ENCODE measurements at regions not wholly inside any gene's neighbourhood (a gene's known extent, or its start where the extent isn't known, plus 50 kb on each side); places are given as distances from the start of the nearest gene placed in this dataset.

GRCh38 chr11:93959663-93960062, 61.5 kb upstream of the HEPHL1 start:
- Histone ChIP-seq H3K27me3 (ENCODE audit: insufficient read depth, insufficient read length) (no peaks in the 10 kb centered on the region), H3K4me1 (ENCODE audit: insufficient read depth, insufficient read length) (no peaks in the 10 kb centered on the region), H3K36me3 (ENCODE audit: insufficient read depth, insufficient read length, low read length) (no peaks in the 10 kb centered on the region), H3K4me3 (ENCODE audit: insufficient read length, low read depth) (no peak overlapping the region), H3K9me3 (ENCODE audit: insufficient read depth, low read length) (no peaks in the 10 kb centered on the region), H3K9ac (ENCODE audit: insufficient read length, low read depth) (no peak overlapping the region)
- TF ChIP-seq SUZ12 (IDR thresholded peaks at IDR 0.05; ENCODE audit: extremely low read depth, insufficient read depth, insufficient read length), result no peak
- no peak for TF ChIP-seq YY1 (IDR thresholded peaks at IDR 0.05; ENCODE audit: insufficient read depth, insufficient read length)
- no peak for TF ChIP-seq ZNF274 (IDR thresholded peaks at IDR 0.05; ENCODE audit: low read depth, low read length)
- DNase-seq (ENCODE audit: low read depth, low spot score), result no peak

- Histone ChIP-seq H3K27me3 (ENCODE audit: insufficient read depth, insufficient read length) (no peaks in the 10 kb centered on the region), H3K4me1 (ENCODE audit: insufficient read depth, insufficient read length) (no peaks in the 10 kb centered on the region), H3K9me3 (ENCODE audit: insufficient read depth, low read length) (no peaks in the 10 kb centered on the region), H3K4me3 (ENCODE audit: insufficient read length, low read depth) (no peak overlapping the region), H3K9ac (ENCODE audit: insufficient read length, low read depth) (no peak overlapping the region), H3K36me3 (ENCODE audit: insufficient read depth, insufficient read length, low read length) (no peaks in the 10 kb centered on the region)
- TF ChIP-seq ZNF274 (IDR thresholded peaks at IDR 0.05; ENCODE audit: low read depth, low read length) (no peak), YY1 (IDR thresholded peaks at IDR 0.05; ENCODE audit: insufficient read depth, insufficient read length) (no peak), SUZ12 (IDR thresholded peaks at IDR 0.05; ENCODE audit: extremely low read depth, insufficient read depth, insufficient read length) (no peak)
- DNase-seq (ENCODE audit: low read depth, low spot score), result no peak
Observed at GRCh38 chr11:93963072-93963471, 58.1 kb upstream of the HEPHL1 start.

GRCh38 chr11:93967258-93967657, 53.9 kb upstream of the HEPHL1 start:
- H3K9ac ChIP-seq (ENCODE audit: insufficient read length, low read depth), result no peak overlapping the region
- TF ChIP-seq YY1 (IDR thresholded peaks at IDR 0.05; ENCODE audit: insufficient read depth, insufficient read length) (no peak), ZNF274 (IDR thresholded peaks at IDR 0.05; ENCODE audit: low read depth, low read length) (no peak), SUZ12 (IDR thresholded peaks at IDR 0.05; ENCODE audit: extremely low read depth, insufficient read depth, insufficient read length) (no peak)
- no peak for DNase-seq (ENCODE audit: low read depth, low spot score)
- no peaks in the 10 kb centered on the region for H3K9me3 ChIP-seq (ENCODE audit: insufficient read depth, low read length)
- H3K4me1 ChIP-seq (ENCODE audit: insufficient read depth, insufficient read length), result no peaks in the 10 kb centered on the region
- H3K36me3 ChIP-seq (ENCODE audit: insufficient read depth, insufficient read length, low read length), result no peaks in the 10 kb centered on the region
- no peaks in the 10 kb centered on the region for H3K27me3 ChIP-seq (ENCODE audit: insufficient read depth, insufficient read length)
- no peak overlapping the region for H3K4me3 ChIP-seq (ENCODE audit: insufficient read length, low read depth)

GRCh38 chr11:93967944-93968343, 53.2 kb upstream of the HEPHL1 start:
- Histone ChIP-seq H3K9ac (ENCODE audit: insufficient read length, low read depth) (no peak overlapping the region), H3K4me3 (ENCODE audit: insufficient read length, low read depth) (no peak overlapping the region), H3K4me1 (ENCODE audit: insufficient read depth, insufficient read length) (no peaks in the 10 kb centered on the region), H3K27me3 (ENCODE audit: insufficient read depth, insufficient read length) (no peaks in the 10 kb centered on the region), H3K9me3 (ENCODE audit: insufficient read depth, low read length) (no peaks in the 10 kb centered on the region), H3K36me3 (ENCODE audit: insufficient read depth, insufficient read length, low read length) (no peaks in the 10 kb centered on the region)
- TF ChIP-seq SUZ12 (IDR thresholded peaks at IDR 0.05; ENCODE audit: extremely low read depth, insufficient read depth, insufficient read length) (no peak), YY1 (IDR thresholded peaks at IDR 0.05; ENCODE audit: insufficient read depth, insufficient read length) (no peak), ZNF274 (IDR thresholded peaks at IDR 0.05; ENCODE audit: low read depth, low read length) (no peak)
- DNase-seq (ENCODE audit: low read depth, low spot score), result no peak

- DNase-seq (ENCODE audit: low read depth, low spot score), result no peak
- no peaks in the 10 kb centered on the region for H3K4me1 ChIP-seq (ENCODE audit: insufficient read depth, insufficient read length)
- no peaks in the 10 kb centered on the region for H3K27me3 ChIP-seq (ENCODE audit: insufficient read depth, insufficient read length)
- peaks cover 4% of the 10 kb centered on the region; the same call in 1 of the 2 replicates for H3K9me3 ChIP-seq (ENCODE audit: insufficient read depth, low read length)
- TF ChIP-seq ZNF274 (IDR thresholded peaks at IDR 0.05; ENCODE audit: low read depth, low read length) (no peak), YY1 (IDR thresholded peaks at IDR 0.05; ENCODE audit: insufficient read depth, insufficient read length) (no peak), SUZ12 (IDR thresholded peaks at IDR 0.05; ENCODE audit: extremely low read depth, insufficient read depth, insufficient read length) (no peak)
- H3K4me3 ChIP-seq (ENCODE audit: insufficient read length, low read depth), result no peak overlapping the region
- H3K36me3 ChIP-seq (ENCODE audit: insufficient read depth, insufficient read length, low read length), result no peaks in the 10 kb centered on the region
- H3K9ac ChIP-seq (ENCODE audit: insufficient read length, low read depth), result no peak overlapping the region
Observed at GRCh38 chr11:93969925-93970922, 50.9 kb upstream of the HEPHL1 start.
